NCI-H2107 (cell line): ENCODE measurements at regions not wholly inside any gene's neighbourhood (a gene's known extent, or its start where the extent isn't known, plus 50 kb on each side); places are given as distances from the start of the nearest gene placed in this dataset.
"Not testable (repeated sequence)": the region's sequence is repeated elsewhere in the genome, so short reads cannot be mapped to it uniquely, and the experiment has no call there.

ENCODE experiments used
- DNase-seq: peaks from one replicate; lab custom pipeline; 2025; lab: John Stamatoyannopoulos, UW

- DNase-seq, result no peak
Measured at GRCh38 chr13:50493683-50494082, 349.8 kb downstream of the DLEU7 start.

- DNase-seq, result no peak
Measured at GRCh38 chr13:50494138-50494537, 349.4 kb downstream of the DLEU7 start.

GRCh38 chr13:50503212-50503611 is 340.3 kb downstream of the DLEU7 start:
- DNase-seq, result not testable (repeated sequence)

GRCh38 chr13:50509167-50509566 is 334.3 kb downstream of the DLEU7 start:
- DNase-seq, result no peak

- no peak for DNase-seq
Measured at GRCh38 chr13:50509771-50510441, 333.6 kb downstream of the DLEU7 start.

- DNase-seq, result not testable (repeated sequence)
Measured at GRCh38 chr13:50510885-50511545, 332.5 kb downstream of the DLEU7 start.

GRCh38 chr13:50511877-50512341 is 331.6 kb downstream of the DLEU7 start:
- no peak for DNase-seq

GRCh38 chr13:50512474-50513299 is 330.8 kb downstream of the DLEU7 start:
- DNase-seq, result no peak

- peak; percentile 33 for DNase-seq
Measured at GRCh38 chr13:50513300-50513877, 330.1 kb downstream of the DLEU7 start.

- DNase-seq, result no peak
Measured at GRCh38 chr13:50514249-50514648, 329.2 kb downstream of the DLEU7 start.

- DNase-seq, result no peak
Measured at GRCh38 chr13:50518131-50518530, 325.4 kb downstream of the DLEU7 start.

GRCh38 chr13:50518781-50519201 is 324.7 kb downstream of the DLEU7 start:
- DNase-seq, result no peak

GRCh38 chr13:50519866-50520265 is 323.6 kb downstream of the DLEU7 start:
- no peak for DNase-seq

- no peak for DNase-seq
Measured at GRCh38 chr13:50521006-50521830, 322.3 kb downstream of the DLEU7 start.

GRCh38 chr13:50521831-50522149 is 321.7 kb downstream of the DLEU7 start:
- DNase-seq, result no peak

GRCh38 chr13:50522506-50522905 is 321.0 kb downstream of the DLEU7 start:
- no peak for DNase-seq

GRCh38 chr13:50523307-50523706 is 320.2 kb downstream of the DLEU7 start:
- no peak for DNase-seq

GRCh38 chr13:50524560-50524959 is 318.9 kb downstream of the DLEU7 start:
- DNase-seq, result no peak

- DNase-seq, result no peak
Measured at GRCh38 chr13:50526661-50527071, 316.8 kb downstream of the DLEU7 start.

GRCh38 chr13:50527188-50527587 is 316.3 kb downstream of the DLEU7 start:
- peak; percentile 4 for DNase-seq
